Activated CD8-positive, alpha-beta memory T cell treated with anti-CD3 and anti-CD28 coated beads for 36 hours (primary cell): ENCODE measurements at regions not wholly inside any gene's neighbourhood (a gene's known extent, or its start where the extent isn't known, plus 50 kb on each side); places are given as distances from the start of the nearest gene placed in this dataset.
"Not testable (repeated sequence)": the region's sequence is repeated elsewhere in the genome, so short reads cannot be mapped to it uniquely, and the experiment has no call there.

Experiments
- CTCF ChIA-PET: fragments of 350-600 bp; sonication (Branson Sonifier 250); formaldehyde crosslinking; loops from one replicate; lab custom pipeline; 2021; ENCODE audit warnings: antibody characterized with exemption; lab: Charles Lee
- POLR2A ChIA-PET: fragments of 350-600 bp; sonication (Branson Sonifier 250); formaldehyde crosslinking; loops from one replicate; lab custom pipeline; 2021; ENCODE audit warnings: antibody characterized with exemption; lab: Charles Lee

GRCh38 chr7:149553991-149554390 is 56.4 kb upstream of the ZNF746 start:
- CTCF ChIA-PET, POLR2A ChIA-PET: not testable (repeated sequence)

- CTCF ChIA-PET: no interaction called here
- POLR2A ChIA-PET: no interaction called here
Observed at GRCh38 chr7:149552799-149553198, 55.2 kb upstream of the ZNF746 start.
